ENCODE measurements at regions not wholly inside any gene's neighbourhood (a gene's known extent, or its start where the extent isn't known, plus 50 kb on each side); places are given as distances from the start of the nearest gene placed in this dataset.

DNA sequence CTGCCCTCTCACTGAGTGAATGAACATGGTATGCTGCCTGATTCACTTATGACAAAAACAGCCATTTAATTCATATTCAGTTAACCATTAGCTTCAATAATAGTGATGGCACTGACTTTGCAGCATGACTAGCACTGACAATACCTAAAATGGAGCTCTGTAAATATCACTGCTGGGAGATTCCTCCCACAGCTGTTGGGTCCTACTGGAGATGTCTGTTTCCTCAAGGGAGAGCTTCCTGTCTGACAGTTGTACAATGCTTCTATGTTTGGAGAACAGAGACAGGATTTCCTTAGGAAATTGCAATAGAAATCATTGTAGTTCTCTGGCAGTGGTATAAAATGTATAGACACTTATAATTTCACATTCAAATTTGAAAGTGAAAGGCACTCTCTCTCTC, 695.9 kb upstream of the CDH8 start:
- TF ChIP-seq, protein P1, sequence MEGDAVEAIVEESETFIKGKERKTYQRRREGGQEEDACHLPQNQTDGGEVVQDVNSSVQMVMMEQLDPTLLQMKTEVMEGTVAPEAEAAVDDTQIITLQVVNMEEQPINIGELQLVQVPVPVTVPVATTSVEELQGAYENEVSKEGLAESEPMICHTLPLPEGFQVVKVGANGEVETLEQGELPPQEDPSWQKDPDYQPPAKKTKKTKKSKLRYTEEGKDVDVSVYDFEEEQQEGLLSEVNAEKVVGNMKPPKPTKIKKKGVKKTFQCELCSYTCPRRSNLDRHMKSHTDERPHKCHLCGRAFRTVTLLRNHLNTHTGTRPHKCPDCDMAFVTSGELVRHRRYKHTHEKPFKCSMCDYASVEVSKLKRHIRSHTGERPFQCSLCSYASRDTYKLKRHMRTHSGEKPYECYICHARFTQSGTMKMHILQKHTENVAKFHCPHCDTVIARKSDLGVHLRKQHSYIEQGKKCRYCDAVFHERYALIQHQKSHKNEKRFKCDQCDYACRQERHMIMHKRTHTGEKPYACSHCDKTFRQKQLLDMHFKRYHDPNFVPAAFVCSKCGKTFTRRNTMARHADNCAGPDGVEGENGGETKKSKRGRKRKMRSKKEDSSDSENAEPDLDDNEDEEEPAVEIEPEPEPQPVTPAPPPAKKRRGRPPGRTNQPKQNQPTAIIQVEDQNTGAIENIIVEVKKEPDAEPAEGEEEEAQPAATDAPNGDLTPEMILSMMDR (IDR thresholded peaks at IDR 0.05), result no peak
- no peak for TF ChIP-seq POLR2A (IDR thresholded peaks at IDR 0.05)

Data from thyroid gland (tissue), 4 donors.